GM12892 (cell line): ENCODE measurements at regions not wholly inside any gene's neighbourhood (a gene's known extent, or its start where the extent isn't known, plus 50 kb on each side); places are given as distances from the start of the nearest gene placed in this dataset.

Source experiments
- DNase-seq: peaks from one replicate; pipeline ENCODE4 v3.0.0; 2011; ENCODE audit not compliant: insufficient read length
- FAIRE-seq: peaks from 2 replicates; lab custom pipeline; 2011; peaks lifted over from hg19 to GRCh38; lab: Jason Lieb, UNC
- POLR2A ChIP-seq: IDR thresholded peaks from 2 replicates; pipeline ENCODE4 v1.6.1; 2011; ENCODE audit warnings: low read depth, low read length, control low read depth
- POLR2AphosphoS5 ChIP-seq: IDR thresholded peaks from 2 replicates; pipeline ENCODE4 v1.6.1; 2011; ENCODE audit warnings: low read depth, low read length, control low read depth
- TAF1 ChIP-seq: IDR thresholded peaks from 2 replicates; pipeline ENCODE4 v1.6.1; 2011; ENCODE audit warnings: low read depth, mild to moderate bottlenecking, control low read depth, low read length, borderline replicate concordance

DNA sequence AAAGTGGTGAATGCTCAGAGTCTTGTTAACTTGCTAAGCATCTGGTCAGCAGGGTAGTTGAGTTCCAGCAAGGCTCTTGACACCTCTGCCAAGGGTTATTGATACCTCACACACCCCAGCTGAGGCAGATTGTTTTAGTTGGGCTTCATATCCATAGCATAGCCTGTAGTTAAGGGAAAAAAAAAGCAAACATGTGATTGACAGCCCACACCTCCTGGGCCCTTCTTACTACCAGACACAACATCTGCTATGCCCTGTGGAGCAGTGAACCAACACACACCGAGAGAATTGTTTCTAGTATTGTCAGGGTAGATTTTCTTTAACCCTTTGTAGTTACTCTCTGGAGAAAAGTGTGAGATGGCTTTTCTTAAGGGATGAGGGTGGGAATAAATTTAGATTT, 697.0 kb upstream of the POU3F2 start:
- no peak for TF ChIP-seq TAF1
- no peak for TF ChIP-seq POLR2A
- TF ChIP-seq POLR2AphosphoS5: no peak
- no peak for FAIRE-seq
- DNase-seq: no peak

DNA sequence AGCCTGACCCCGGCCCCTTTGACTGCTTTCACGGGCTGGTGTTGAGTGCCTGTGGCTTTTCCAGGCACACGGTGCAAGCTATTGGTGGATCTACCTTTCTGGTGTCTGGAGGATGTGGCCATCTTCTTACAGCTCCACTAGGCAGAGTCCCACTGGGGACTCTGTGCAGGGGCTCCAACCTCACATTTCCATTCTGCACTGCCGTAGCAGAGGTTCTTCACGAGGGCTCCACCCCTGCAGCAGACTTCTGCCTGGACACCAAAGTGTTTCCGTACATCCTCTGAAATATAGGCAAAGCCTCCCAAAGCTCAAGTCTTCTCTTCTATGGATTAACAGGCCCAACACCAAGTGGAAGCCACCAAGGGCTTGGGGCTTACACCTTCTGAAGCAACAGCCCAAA, 691.5 kb upstream of the POU3F2 start:
- FAIRE-seq (no peak), DNase-seq (no peak)
- TF ChIP-seq POLR2AphosphoS5 (no peak), POLR2A (no peak)

DNA sequence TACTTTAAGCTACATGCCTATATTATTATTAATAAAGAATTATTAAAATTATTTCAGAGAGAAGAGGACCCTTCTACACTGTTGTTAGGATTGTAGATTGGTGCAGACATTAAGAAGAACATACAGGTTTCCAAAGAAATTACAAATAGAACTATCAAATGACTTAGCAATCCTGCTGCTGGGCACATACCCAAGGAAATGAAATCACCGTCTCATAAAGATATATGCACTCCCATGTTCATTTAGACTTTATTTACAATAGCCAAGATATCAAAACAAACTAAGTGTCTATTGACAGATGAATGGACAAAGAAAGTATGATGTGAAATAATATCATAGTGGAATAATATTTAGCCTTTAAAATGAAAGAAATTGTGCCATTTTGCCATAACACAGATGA, 687.7 kb upstream of the POU3F2 start:
- TF ChIP-seq TAF1: no peak
- FAIRE-seq: no peak
- DNase-seq: no peak

DNA sequence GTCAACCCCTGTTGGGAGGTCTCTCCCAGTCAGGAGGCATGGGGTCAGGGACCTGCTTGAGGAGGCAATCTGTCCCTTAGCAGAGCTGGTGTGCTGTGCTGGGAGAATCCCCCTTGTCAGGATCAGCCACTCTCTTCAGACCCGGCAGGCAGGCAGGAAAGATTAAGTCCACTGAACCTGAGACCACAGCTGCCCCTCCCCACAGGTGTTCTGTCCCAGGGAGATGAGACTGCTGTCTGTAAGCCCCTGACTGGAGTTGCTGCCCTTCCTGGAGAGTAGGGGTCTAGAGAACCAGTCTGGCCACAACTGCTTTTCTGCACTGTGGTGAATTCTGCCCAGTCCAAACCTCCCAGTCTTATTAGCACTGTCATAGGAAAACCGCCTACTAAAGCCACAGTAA, 677.8 kb upstream of the POU3F2 start:
- no peak for DNase-seq
- FAIRE-seq: no peak
- TF ChIP-seq TAF1 (no peak), POLR2A (no peak), POLR2AphosphoS5 (no peak)

DNA sequence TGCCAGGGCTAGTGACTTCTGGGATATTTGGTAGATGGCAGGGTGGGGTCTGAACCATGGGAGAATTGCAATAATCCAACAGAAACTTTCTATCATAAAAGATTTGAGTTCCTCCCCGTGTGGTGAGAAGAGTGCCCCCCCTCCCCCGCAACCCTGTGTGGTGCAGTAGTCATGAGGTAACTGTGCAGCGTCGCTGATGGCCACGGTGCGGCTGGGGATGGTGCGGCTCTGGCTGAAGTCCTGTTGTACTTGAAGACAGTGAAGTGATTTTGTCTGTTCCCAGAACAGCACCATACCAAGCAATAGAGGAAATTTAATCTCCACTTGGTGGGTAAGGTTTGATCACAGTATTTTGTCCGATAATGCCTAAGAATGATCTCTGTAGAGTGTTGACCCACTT, 654.8 kb upstream of the POU3F2 start:
- FAIRE-seq: no peak

DNA sequence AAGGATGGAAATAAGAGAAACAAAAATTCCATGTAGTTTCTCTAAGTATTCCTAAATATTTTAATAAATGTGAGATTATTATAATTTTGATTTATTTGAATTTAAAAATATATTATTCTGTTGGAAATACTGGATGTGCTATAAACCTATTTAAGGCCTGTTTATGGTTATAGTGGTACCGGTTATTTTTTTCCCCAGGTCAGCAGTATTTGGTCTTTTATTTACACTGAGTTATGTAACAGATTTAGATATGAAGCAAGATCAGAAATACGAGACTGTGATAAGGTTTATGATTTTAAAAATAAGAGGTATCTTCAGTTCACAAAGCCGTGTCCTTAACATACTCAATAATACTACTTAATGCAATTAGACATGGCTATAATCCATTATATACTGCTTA, 634.3 kb upstream of the POU3F2 start:
- TF ChIP-seq POLR2AphosphoS5 (no peak), POLR2A (no peak), TAF1 (no peak)
- FAIRE-seq (no peak), DNase-seq (no peak)

More for the DNA sequence above, 654.8 kb upstream of the POU3F2 start:
- TF ChIP-seq TAF1 (no peak), POLR2A (no peak), POLR2AphosphoS5 (no peak)
- no peak for DNase-seq

DNA sequence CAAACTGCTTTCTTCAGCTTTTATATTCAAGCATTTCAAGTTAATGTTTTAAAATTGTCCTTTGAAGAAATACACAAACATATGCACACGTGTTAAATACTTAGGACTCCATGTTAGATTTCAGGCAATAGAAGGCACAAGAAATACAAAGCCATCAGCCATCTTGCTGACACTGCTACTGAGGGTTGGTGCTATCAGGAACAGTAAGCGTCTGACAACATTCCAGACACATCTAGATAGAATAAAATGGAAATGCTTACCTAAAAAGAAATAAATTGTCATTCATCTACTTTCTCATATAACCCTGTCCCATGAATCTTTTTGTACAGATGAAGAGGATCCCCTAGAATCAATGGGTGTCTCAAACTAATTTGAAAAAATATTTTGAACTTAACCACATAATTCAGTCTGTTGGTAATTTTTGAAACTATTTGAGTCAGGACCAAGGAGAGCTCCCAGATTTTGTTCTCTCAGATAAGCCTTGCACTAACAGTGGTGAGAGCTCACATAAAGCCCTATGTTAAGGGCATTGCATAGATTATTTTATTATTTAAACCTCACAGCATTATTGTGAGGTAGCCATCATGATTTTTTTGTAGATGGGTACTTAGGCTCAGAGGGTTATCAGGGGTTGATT, 631.1 kb upstream of the POU3F2 start:
- TF ChIP-seq POLR2A (no peak), POLR2AphosphoS5 (no peak), TAF1 (no peak)

DNA sequence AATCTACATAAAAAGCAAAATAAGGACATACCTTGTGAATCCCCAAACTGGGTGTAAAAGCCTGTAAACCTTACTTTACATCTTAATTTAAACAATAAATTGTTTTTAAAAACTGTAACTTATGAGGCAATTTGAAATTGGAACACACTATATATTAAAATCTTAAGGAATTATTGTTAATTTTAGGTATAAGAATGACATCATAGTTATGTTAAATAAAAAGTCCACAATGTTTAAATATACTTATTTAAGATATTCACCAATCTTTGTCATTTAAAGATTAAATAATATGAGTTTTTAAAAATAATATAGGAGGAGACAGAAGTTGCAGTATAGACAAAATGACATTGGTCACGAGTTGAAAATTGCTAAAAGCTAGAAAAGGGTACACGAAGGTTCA, 621.9 kb upstream of the POU3F2 start:
- DNase-seq (no peak), FAIRE-seq (no peak)
- TF ChIP-seq POLR2A (no peak), TAF1 (no peak), POLR2AphosphoS5 (no peak)

More for the DNA sequence above, 631.1 kb upstream of the POU3F2 start:
- no peak for DNase-seq
- FAIRE-seq: no peak

DNA sequence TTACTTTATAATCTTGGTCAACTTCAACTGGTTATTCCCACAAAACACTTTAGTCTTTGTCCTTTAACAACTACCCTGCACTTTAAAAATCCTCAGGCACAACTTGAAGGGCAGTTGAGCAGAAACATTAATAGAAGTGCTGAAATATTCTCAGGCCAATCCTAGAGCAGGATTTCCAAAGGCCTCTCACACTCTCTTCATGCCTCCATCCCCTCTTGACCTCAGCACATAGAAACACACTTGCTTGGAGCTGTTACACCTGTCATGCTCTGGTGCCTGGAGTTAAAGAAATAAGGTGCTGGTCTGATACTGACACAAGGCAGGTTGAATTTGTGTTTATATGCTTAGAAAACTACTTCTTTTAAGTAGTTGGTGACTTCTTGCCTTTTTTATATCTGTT, 618.8 kb upstream of the POU3F2 start:
- DNase-seq (no peak), FAIRE-seq (no peak)
- TF ChIP-seq TAF1: no peak
- no peak for TF ChIP-seq POLR2AphosphoS5
- no peak for TF ChIP-seq POLR2A

DNA sequence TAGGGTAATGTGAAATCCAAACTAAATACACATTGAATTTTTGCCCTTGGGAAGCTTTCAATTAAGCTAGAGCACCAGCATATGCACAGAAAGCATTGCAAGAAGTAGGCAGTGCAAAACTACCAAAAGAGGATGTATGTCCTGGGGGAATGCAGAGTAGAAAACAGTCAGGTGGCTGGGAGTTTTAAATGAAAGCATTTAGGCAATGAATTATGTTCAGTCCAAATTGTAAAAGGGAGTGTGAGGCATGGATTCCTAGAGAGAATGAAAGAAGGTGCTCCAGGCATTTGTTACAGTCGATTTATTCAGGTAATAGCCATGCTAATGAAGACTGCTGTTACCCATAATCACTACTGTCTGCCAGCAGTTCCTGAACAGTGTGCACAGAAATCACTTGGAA, 604.1 kb upstream of the POU3F2 start:
- FAIRE-seq (no peak), DNase-seq (no peak)
- TF ChIP-seq POLR2AphosphoS5 (no peak), TAF1 (no peak), POLR2A (no peak)

DNA sequence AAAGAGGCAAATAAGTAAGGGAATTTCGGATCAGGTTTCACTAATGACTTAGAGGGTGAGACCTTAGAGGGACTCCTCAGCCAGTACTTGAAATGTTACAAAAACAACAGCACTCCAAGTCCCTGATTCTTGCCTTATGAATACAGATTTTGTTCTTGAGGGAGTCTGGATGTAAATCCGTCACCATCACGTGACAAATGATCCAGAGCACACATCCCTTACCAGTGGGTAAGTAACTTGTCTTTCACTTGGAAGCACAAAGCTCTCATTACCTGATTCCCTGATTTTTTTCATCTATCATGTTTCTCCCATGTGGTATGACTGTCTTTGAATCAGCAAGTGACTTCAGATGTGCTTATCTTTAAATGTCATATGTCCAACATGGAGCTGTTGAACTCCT, 595.3 kb upstream of the POU3F2 start:
- FAIRE-seq (no peak), DNase-seq (no peak)
- TF ChIP-seq TAF1 (no peak), POLR2A (no peak), POLR2AphosphoS5 (no peak)

DNA sequence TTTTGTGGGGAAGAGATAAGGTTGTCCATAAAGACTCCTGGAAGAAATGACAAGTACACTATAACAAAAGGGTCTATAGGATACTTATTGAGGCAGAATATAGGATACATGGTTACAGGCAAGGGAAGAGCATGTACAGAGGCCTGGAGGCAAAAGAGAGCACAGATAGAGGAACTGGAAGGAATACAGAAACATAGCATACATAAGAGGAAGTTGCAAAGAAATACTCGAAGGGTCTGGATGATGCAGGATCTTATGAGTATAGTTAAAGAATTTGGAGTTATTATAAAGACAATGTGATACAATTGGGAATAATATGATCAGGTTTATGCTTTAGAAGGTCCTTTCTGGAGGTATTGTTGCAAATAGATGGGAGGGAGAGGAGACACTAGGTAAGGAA, 592.7 kb upstream of the POU3F2 start:
- TF ChIP-seq POLR2A: no peak
- no peak for TF ChIP-seq POLR2AphosphoS5
- TF ChIP-seq TAF1: no peak
- FAIRE-seq (no peak), DNase-seq (no peak)

DNA sequence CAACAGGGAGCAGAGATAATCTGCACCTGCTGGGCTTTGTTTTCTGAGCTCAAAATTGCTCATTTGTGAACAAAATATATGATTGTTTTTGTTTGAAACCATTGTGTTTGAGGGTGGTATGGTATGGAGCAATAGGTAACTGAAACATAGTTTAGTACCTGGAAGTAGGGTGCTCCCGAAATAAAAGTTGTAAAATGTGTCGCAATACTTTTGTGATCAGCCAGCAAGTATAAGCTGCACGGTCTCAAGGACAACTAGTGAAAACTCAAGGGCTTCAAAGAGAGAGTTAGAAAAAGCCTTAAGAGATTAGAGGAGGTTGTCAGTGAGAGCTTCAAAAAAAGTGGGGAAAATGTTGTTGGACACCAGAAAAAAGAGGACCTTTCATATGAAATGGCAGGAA, 579.8 kb upstream of the POU3F2 start:
- FAIRE-seq (no peak), DNase-seq (no peak)
- TF ChIP-seq TAF1 (no peak), POLR2A (no peak), POLR2AphosphoS5 (no peak)
